ENCODE measurements at regions not wholly inside any gene's neighbourhood (a gene's known extent, or its start where the extent isn't known, plus 50 kb on each side); places are given as distances from the start of the nearest gene placed in this dataset.
A peak's percentile ranks its signal among the peaks of the same experiment; 100 is the strongest.

DNA sequence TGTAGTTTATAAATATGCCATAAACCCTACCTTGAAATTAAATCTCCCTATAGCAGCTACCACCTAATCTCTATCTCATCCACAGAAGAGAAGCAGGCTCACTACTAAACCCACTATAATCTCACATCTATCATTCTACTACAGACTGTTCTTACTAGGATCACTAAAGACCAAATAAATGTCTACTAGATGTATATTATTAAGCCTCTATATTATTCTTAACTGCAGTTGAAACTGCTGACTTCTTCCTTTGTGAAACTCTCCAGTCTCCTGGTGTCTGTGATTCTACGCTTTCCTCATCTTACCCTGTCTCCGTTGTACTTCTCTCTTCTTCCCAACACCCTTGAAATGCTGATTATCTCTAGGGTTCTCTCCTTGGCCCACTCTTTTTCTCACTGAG, 1154.0 kb downstream of the IGSF11 start:
- no peak for TF ChIP-seq SNAI2 (CRISPR knock-in tag; IDR thresholded peaks at IDR 0.05)
- TF ChIP-seq ARNTL (CRISPR knock-in tag; IDR thresholded peaks at IDR 0.05; ENCODE audit: borderline replicate concordance, low read depth), result no peak
- TF ChIP-seq, protein P1, sequence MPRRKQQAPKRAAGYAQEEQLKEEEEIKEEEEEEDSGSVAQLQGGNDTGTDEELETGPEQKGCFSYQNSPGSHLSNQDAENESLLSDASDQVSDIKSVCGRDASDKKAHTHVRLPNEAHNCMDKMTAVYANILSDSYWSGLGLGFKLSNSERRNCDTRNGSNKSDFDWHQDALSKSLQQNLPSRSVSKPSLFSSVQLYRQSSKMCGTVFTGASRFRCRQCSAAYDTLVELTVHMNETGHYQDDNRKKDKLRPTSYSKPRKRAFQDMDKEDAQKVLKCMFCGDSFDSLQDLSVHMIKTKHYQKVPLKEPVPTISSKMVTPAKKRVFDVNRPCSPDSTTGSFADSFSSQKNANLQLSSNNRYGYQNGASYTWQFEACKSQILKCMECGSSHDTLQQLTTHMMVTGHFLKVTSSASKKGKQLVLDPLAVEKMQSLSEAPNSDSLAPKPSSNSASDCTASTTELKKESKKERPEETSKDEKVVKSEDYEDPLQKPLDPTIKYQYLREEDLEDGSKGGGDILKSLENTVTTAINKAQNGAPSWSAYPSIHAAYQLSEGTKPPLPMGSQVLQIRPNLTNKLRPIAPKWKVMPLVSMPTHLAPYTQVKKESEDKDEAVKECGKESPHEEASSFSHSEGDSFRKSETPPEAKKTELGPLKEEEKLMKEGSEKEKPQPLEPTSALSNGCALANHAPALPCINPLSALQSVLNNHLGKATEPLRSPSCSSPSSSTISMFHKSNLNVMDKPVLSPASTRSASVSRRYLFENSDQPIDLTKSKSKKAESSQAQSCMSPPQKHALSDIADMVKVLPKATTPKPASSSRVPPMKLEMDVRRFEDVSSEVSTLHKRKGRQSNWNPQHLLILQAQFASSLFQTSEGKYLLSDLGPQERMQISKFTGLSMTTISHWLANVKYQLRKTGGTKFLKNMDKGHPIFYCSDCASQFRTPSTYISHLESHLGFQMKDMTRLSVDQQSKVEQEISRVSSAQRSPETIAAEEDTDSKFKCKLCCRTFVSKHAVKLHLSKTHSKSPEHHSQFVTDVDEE (CRISPR knock-in tag; IDR thresholded peaks at IDR 0.05), result no peak
- ATAC-seq, result no peak

DNA sequence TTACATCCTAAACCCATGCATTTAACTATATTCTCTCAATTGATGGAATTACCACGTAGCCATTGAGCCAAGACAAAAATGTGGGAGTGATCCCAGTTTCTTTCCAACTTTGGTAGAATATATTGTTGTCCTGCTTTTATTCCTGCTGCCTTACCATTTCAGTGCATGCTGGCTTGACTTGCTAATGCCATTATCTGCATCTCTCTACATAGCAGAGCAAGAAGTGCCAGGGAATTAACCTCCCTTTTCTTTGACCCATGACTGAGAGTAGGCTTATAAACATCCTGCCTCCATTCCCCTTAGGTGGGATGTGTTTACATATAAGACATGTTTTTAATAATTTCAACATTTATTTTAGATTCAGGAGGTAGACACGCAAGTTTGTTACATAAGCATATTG, 1153.4 kb downstream of the IGSF11 start:
- TF ChIP-seq ARNTL (CRISPR knock-in tag; IDR thresholded peaks at IDR 0.05; ENCODE audit: borderline replicate concordance, low read depth) (no peak), OSR1 (CRISPR knock-in tag; IDR thresholded peaks at IDR 0.05) (no peak), CSDC2 (CRISPR knock-in tag; IDR thresholded peaks at IDR 0.05) (no peak), BACH2 (CRISPR knock-in tag; IDR thresholded peaks at IDR 0.05; ENCODE audit: borderline replicate concordance) (no peak), ESRRG (CRISPR knock-in tag; IDR thresholded peaks at IDR 0.05) (no peak), ZFP30 (CRISPR knock-in tag; IDR thresholded peaks at IDR 0.05) (no peak), ISL1 (CRISPR knock-in tag; IDR thresholded peaks at IDR 0.05) (no peak), GLIS3 (CRISPR knock-in tag; IDR thresholded peaks at IDR 0.05) (no peak), PPARA (CRISPR knock-in tag; IDR thresholded peaks at IDR 0.05; ENCODE audit: borderline replicate concordance) (no peak), TCF4 (CRISPR knock-in tag; IDR thresholded peaks at IDR 0.05; ENCODE audit: borderline replicate concordance) (no peak)
- TF ChIP-seq, protein P2, sequence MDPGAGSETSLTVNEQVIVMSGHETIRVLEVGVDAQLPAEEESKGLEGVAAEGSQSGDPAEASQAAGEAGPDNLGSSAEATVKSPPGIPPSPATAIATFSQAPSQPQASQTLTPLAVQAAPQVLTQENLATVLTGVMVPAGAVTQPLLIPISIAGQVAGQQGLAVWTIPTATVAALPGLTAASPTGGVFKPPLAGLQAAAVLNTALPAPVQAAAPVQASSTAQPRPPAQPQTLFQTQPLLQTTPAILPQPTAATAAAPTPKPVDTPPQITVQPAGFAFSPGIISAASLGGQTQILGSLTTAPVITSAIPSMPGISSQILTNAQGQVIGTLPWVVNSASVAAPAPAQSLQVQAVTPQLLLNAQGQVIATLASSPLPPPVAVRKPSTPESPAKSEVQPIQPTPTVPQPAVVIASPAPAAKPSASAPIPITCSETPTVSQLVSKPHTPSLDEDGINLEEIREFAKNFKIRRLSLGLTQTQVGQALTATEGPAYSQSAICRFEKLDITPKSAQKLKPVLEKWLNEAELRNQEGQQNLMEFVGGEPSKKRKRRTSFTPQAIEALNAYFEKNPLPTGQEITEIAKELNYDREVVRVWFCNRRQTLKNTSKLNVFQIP (CRISPR knock-in tag; IDR thresholded peaks at IDR 0.05; ENCODE audit: borderline replicate concordance, low read depth), result no peak
- TF ChIP-seq, protein P3, sequence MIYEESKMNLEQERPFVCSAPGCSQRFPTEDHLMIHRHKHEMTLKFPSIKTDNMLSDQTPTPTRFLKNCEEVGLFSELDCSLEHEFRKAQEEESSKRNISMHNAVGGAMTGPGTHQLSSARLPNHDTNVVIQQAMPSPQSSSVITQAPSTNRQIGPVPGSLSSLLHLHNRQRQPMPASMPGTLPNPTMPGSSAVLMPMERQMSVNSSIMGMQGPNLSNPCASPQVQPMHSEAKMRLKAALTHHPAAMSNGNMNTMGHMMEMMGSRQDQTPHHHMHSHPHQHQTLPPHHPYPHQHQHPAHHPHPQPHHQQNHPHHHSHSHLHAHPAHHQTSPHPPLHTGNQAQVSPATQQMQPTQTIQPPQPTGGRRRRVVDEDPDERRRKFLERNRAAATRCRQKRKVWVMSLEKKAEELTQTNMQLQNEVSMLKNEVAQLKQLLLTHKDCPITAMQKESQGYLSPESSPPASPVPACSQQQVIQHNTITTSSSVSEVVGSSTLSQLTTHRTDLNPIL (CRISPR knock-in tag; IDR thresholded peaks at IDR 0.05; ENCODE audit: low read depth), result no peak
- TF ChIP-seq, protein P1 (CRISPR knock-in tag; IDR thresholded peaks at IDR 0.05), result no peak

DNA sequence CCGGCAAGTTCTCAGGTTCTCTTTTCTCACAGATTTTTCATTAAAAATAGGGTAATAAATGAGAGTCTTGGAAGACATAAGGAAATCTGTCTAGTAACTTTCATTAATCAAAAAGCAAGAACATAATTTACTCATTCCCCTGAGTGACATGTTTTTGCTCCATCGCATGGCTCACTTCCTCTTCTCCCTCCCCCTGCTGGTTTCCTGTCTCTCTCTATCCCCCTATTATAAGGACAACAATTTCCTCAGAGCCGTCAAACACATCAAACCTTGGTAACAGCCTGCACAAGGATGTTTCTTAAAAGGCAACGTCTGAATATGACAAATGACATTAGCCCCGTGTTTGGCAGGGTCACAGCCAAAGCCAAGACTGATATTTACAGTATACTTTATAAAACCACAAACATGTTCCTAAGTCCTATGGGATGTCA, 1149.6 kb downstream of the IGSF11 start:
- peak; percentile 77; the same call in 1 of the 2 replicates for TF ChIP-seq TOX (CRISPR knock-in tag; IDR thresholded peaks at IDR 0.05; ENCODE audit: borderline replicate concordance)
- TF ChIP-seq, protein P1 (CRISPR knock-in tag; IDR thresholded peaks at IDR 0.05), result no peak

More for the DNA sequence above, 1153.4 kb downstream of the IGSF11 start:
- ATAC-seq, result no peak

DNA sequence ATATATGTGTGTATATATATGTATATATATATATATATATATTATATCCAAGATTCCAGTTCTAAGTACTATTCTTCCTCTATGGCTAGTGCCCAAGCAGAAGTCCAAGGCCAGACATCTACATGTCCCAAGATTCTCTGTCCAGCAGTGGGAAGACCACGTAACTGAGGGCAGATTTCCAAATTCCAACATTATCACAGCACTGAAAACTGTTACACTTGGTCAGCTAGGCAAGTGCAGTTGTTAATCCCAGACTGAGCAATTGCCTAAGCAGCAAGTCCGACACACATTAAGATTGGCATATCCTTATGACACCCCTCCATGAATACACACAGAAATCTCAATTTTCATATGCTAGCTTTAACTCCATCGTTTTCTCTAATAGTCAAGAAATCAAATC, 1148.5 kb downstream of the IGSF11 start:
- no peak for ATAC-seq
- no peak for TF ChIP-seq GLIS3 (CRISPR knock-in tag; IDR thresholded peaks at IDR 0.05)
- TF ChIP-seq, protein P4, sequence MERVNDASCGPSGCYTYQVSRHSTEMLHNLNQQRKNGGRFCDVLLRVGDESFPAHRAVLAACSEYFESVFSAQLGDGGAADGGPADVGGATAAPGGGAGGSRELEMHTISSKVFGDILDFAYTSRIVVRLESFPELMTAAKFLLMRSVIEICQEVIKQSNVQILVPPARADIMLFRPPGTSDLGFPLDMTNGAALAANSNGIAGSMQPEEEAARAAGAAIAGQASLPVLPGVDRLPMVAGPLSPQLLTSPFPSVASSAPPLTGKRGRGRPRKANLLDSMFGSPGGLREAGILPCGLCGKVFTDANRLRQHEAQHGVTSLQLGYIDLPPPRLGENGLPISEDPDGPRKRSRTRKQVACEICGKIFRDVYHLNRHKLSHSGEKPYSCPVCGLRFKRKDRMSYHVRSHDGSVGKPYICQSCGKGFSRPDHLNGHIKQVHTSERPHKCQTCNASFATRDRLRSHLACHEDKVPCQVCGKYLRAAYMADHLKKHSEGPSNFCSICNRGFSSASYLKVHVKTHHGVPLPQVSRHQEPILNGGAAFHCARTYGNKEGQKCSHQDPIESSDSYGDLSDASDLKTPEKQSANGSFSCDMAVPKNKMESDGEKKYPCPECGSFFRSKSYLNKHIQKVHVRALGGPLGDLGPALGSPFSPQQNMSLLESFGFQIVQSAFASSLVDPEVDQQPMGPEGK (CRISPR knock-in tag; IDR thresholded peaks at IDR 0.05; ENCODE audit: borderline replicate concordance), result no peak
- TF ChIP-seq, protein P5, sequence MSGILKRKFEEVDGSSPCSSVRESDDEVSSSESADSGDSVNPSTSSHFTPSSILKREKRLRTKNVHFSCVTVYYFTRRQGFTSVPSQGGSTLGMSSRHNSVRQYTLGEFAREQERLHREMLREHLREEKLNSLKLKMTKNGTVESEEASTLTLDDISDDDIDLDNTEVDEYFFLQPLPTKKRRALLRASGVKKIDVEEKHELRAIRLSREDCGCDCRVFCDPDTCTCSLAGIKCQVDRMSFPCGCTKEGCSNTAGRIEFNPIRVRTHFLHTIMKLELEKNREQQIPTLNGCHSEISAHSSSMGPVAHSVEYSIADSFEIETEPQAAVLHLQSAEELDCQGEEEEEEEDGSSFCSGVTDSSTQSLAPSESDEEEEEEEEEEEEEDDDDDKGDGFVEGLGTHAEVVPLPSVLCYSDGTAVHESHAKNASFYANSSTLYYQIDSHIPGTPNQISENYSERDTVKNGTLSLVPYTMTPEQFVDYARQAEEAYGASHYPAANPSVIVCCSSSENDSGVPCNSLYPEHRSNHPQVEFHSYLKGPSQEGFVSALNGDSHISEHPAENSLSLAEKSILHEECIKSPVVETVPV (CRISPR knock-in tag; IDR thresholded peaks at IDR 0.05), result no peak
- TF ChIP-seq SNAI2 (CRISPR knock-in tag; IDR thresholded peaks at IDR 0.05), result no peak
- no peak for TF ChIP-seq ESRRG (CRISPR knock-in tag; IDR thresholded peaks at IDR 0.05)
- TF ChIP-seq, protein P3 (CRISPR knock-in tag; IDR thresholded peaks at IDR 0.05; ENCODE audit: low read depth), result no peak
- no peak for TF ChIP-seq ZC3H10 (CRISPR knock-in tag; IDR thresholded peaks at IDR 0.05)
- TF ChIP-seq ZFP3 (CRISPR knock-in tag; IDR thresholded peaks at IDR 0.05), result no peak
- TF ChIP-seq ISL1 (CRISPR knock-in tag; IDR thresholded peaks at IDR 0.05), result no peak

More for the DNA sequence above, 1149.6 kb downstream of the IGSF11 start:
- peak; percentile 52; the same call in 2 of the 3 replicates for ATAC-seq

Measured in SK-N-SH treated with all-trans-retinoic acid at 6 μM for 48 hours (cell line).